ENCODE measurements at regions not wholly inside any gene's neighbourhood (a gene's known extent, or its start where the extent isn't known, plus 50 kb on each side); places are given as distances from the start of the nearest gene placed in this dataset.
"Not testable (repeated sequence)": the region's sequence is repeated elsewhere in the genome, so short reads cannot be mapped to it uniquely, and the experiment has no call there.

- intact Hi-C loops (cut with micrococcal nuclease) = no loop called here
- no peak for TF ChIP-seq CTCF (IDR thresholded peaks at IDR 0.05; ENCODE audit: unreplicated experiment)
- BruUV-seq (replicated peaks) = no TSS peak
- Mint-ChIP-seq H3K27me3 (ENCODE audit: insufficient read depth, unreplicated experiment) (no peaks in the 10 kb centered on the region), H3K36me3 (ENCODE audit: insufficient read depth, unreplicated experiment) (no peaks in the 10 kb centered on the region), H3K4me1 (ENCODE audit: insufficient read depth, unreplicated experiment) (no peaks in the 10 kb centered on the region), H3K27ac (ENCODE audit: low read depth, unreplicated experiment) (no peak overlapping the region), H3K4me3 (ENCODE audit: unreplicated experiment) (no peak overlapping the region), H3K9me3 (ENCODE audit: unreplicated experiment) (peaks cover 23% of the 10 kb centered on the region)
- POLR2A ChIA-PET = no interaction called here
- no peak for DNase-seq (ENCODE audit: unreplicated experiment)
- CTCF ChIA-PET = interaction anchor here (0.6 to 1.4 kb wide), 3 partner anchors 10 to 920 kb away, joined by 3 read pairs; no protein-coding TSS in a partner anchor
Measured at GRCh38 chr5:33136785-33137184, 304.0 kb upstream of the TARS1 start.

DNA sequence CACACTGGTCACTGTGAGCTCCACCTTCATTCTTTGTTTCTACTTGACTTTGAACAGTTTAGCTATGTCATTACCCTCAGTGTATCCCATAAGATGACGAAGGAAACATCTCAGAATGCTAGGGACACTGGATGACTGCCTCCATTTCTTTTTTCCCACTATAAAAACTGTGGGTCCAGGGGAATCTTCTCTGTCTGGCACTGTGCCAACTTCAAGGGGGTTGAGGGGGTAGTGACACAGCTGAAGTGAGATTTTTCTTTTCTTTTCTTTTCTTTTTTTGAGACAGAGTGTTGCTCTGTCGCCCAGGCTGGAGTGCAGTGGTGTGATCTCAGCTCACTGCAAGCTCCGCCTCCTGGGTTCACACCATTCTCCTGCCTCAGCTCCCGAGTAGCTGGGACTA lies 302.6 kb upstream of the TARS1 start:
- ChIA-PET POLR2A (interaction anchor here (1.0 kb wide), 1 partner anchor 10 kb away, joined by 3 read pairs; no protein-coding TSS in a partner anchor), CTCF (interaction anchor here (1.0 to 1.4 kb wide), 2 partner anchors 9 to 43 kb away, joined by 3 read pairs; no protein-coding TSS in a partner anchor)
- H3K9me3 Mint-ChIP-seq (ENCODE audit: unreplicated experiment) = peaks cover 21% of the 10 kb centered on the region
- H3K4me1 Mint-ChIP-seq (ENCODE audit: insufficient read depth, unreplicated experiment); DNase-seq (ENCODE audit: unreplicated experiment); H3K36me3 Mint-ChIP-seq (ENCODE audit: insufficient read depth, unreplicated experiment); intact Hi-C loops (cut with micrococcal nuclease); H3K27ac Mint-ChIP-seq (ENCODE audit: low read depth, unreplicated experiment); H3K27me3 Mint-ChIP-seq (ENCODE audit: insufficient read depth, unreplicated experiment); H3K4me3 Mint-ChIP-seq (ENCODE audit: unreplicated experiment); BruUV-seq (replicated peaks): not testable (repeated sequence)

DNA sequence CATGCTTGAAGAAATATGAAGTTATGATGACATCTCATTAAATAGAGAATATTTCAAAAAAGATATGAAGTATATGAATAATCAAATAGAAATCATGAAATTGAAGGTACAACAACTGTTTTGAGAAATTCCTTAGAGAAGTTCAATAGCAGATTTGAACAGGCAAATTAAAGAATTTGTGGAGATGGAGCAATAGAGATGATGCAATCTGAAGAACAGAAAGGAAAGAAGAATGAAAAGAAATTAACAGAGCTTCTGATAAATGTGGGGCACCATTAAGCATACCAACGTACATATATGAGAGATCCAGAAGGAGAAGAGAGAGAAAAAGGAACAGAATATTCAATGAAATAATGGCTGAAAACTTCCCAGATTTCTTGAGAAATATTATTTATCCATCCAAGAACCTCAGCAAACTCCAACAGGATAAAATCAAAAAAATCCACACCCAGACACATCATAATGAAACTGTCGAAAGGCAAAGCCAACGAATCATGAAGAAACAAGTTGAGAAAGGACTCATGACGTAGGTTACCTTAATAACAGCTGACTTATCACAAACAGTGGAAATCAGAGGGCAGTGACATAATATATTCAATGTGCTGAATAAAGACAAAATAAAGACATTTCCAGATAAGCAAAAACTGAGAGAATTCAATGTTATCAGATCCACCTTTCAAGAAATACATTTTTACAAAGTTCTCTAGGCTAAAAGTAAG lies 297.2 kb upstream of the TARS1 start:
- TF ChIP-seq CTCF (IDR thresholded peaks at IDR 0.05; ENCODE audit: unreplicated experiment) = no peak
- peaks cover 21% of the 10 kb centered on the region for H3K4me1 Mint-ChIP-seq (ENCODE audit: insufficient read depth, unreplicated experiment)
- H3K27me3 Mint-ChIP-seq (ENCODE audit: insufficient read depth, unreplicated experiment) = no peaks in the 10 kb centered on the region
- no peak for DNase-seq (ENCODE audit: unreplicated experiment)
- ChIA-PET CTCF (interaction anchor here (1.6 kb wide), 1 partner anchor 156 kb away, joined by 4 read pairs; no protein-coding TSS in a partner anchor), POLR2A (no interaction called here)
- no peak overlapping the region for H3K27ac Mint-ChIP-seq (ENCODE audit: low read depth, unreplicated experiment)
- intact Hi-C loops (cut with micrococcal nuclease) = loop anchor here (10.0 kb wide), 1 partner anchor 99 kb away; no protein-coding TSS in a partner anchor
- BruUV-seq (replicated peaks) = no TSS peak
- H3K9me3 Mint-ChIP-seq (ENCODE audit: unreplicated experiment) = peaks cover 10% of the 10 kb centered on the region
- no peak overlapping the region for H3K4me3 Mint-ChIP-seq (ENCODE audit: unreplicated experiment)
- H3K36me3 Mint-ChIP-seq (ENCODE audit: insufficient read depth, unreplicated experiment) = no peaks in the 10 kb centered on the region

DNA sequence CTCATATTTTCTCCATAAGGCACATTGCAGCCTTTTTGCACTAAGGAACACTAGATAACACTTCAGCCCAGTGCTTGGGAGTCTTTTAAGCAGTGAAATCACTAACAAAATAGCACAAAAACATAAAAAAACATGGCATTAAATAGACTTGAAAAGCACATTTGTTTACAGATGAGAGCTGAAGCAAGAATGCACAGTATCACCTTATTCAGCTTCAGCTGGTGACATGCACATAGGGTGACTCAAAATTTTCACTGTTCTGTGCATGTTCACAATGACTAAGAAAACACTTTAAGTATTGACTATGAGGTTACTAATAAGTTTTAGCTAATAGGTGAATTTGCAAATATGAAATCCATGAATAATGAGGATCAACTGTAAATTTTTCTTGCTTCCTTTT lies 293.9 kb upstream of the TARS1 start:
- peak; percentile 8 for DNase-seq (ENCODE audit: unreplicated experiment)
- no peaks in the 10 kb centered on the region for H3K27me3 Mint-ChIP-seq (ENCODE audit: insufficient read depth, unreplicated experiment)
- no peaks in the 10 kb centered on the region for H3K36me3 Mint-ChIP-seq (ENCODE audit: insufficient read depth, unreplicated experiment)
- no peak overlapping the region for H3K4me3 Mint-ChIP-seq (ENCODE audit: unreplicated experiment)
- H3K27ac Mint-ChIP-seq (ENCODE audit: low read depth, unreplicated experiment) = peak overlapping the region; percentile 97
- CTCF ChIA-PET = interaction anchor here (0.6 to 1.1 kb wide), 3 partner anchors 10 to 1054 kb away, joined by 3 read pairs; no protein-coding TSS in a partner anchor
- BruUV-seq (replicated peaks) = no TSS peak
- TF ChIP-seq CTCF (IDR thresholded peaks at IDR 0.05; ENCODE audit: unreplicated experiment) = no peak
- intact Hi-C loops (cut with micrococcal nuclease) = loop anchor here (10.0 kb wide), 1 partner anchor 102 kb away; no protein-coding TSS in a partner anchor
- peaks cover 27% of the 10 kb centered on the region for H3K4me1 Mint-ChIP-seq (ENCODE audit: insufficient read depth, unreplicated experiment)
- POLR2A ChIA-PET = interaction anchor here (0.5 to 1.3 kb wide), 2 partner anchors 197 to 208 kb away, joined by 3 read pairs; no protein-coding TSS in a partner anchor
- peaks cover 10% of the 10 kb centered on the region for H3K9me3 Mint-ChIP-seq (ENCODE audit: unreplicated experiment)
